SK-N-SH (cell line): ENCODE measurements at regions not wholly inside any gene's neighbourhood (a gene's known extent, or its start where the extent isn't known, plus 50 kb on each side); places are given as distances from the start of the nearest gene placed in this dataset.
"Not testable (repeated sequence)": the region's sequence is repeated elsewhere in the genome, so short reads cannot be mapped to it uniquely, and the experiment has no call there.

Experiments used
- CTCF ChIA-PET: fragments of 300-600, 350-600 bp; formaldehyde crosslinking; extraction: SDS; loops from one replicate; lab custom pipeline; 2021; lab: Yijun Ruan, JAX
- POLR2A ChIA-PET: fragments of 350-600 bp; sonication (Branson Sonifier 250); formaldehyde crosslinking; extraction: SDS; loops from one replicate; lab custom pipeline; 2020; ENCODE audit warnings: antibody characterized with exemption, inconsistent platforms; lab: Yijun Ruan, JAX
- DNase-seq: peaks from one replicate; pipeline ENCODE4 v3.0.0; 2012
- H2AFZ ChIP-seq: fragments of 200-600 bp; sonication (generic); 2 replicates; pipeline ENCODE4 v1.8.1; 2016; ENCODE audit warnings: antibody characterized with exemption, mild to moderate bottlenecking, low read depth
- H3F3A ChIP-seq: fragments of 200-600 bp; sonication (generic); replicated peaks from 2 replicates; pipeline ENCODE3; 2016; ENCODE audit warnings: antibody characterized with exemption, mild to moderate bottlenecking; ENCODE audit not compliant: insufficient read depth
- H3K27ac ChIP-seq, 2 experiments: fragments of 200-500 bp in 1 of 2; fragments of 200-600 bp in 1 of 2; sonication (Bioruptor generic) in 1 of 2; sonication (generic), shearing (Covaris generic) in 1 of 2; 2 replicates each; pipeline versions ENCODE4 v1.5.1 to v1.6.1; 2014 to 2016; ENCODE audit warnings: low read depth in 2 of 2, inconsistent platforms in 1 of 2, low read length in 1 of 2, mild to moderate bottlenecking in 1 of 2, mixed read lengths in 1 of 2
- H3K27me3 ChIP-seq: fragments of 200-600 bp; sonication (generic), shearing (Covaris generic); 2 replicates; pipeline ENCODE4 v1.6.1; 2016; ENCODE audit warnings: mixed run types; ENCODE audit not compliant: insufficient read depth
- H3K36me3 ChIP-seq, 2 experiments: fragments of 200-500 bp in 1 of 2; fragments of 200-600 bp in 1 of 2; sonication (Bioruptor generic) in 1 of 2; sonication (generic) in 1 of 2; replicated peaks in 1 of 2; 2 replicates each; pipeline versions ENCODE3 to v1.5.1; 2014 to 2016; ENCODE audit warnings: low read length in 1 of 2, mild to moderate bottlenecking in 1 of 2; ENCODE audit not compliant: insufficient read depth in 2 of 2, control insufficient read depth in 1 of 2
- H3K4me1 ChIP-seq, 2 experiments: fragments of 200-500 bp in 1 of 2; fragments of 200-600 bp in 1 of 2; sonication (Bioruptor generic) in 1 of 2; sonication (generic), shearing (Covaris generic) in 1 of 2; 2 replicates each; pipeline versions ENCODE4 v1.5.1 to v1.6.1; 2014 to 2016; ENCODE audit warnings: low read depth in 1 of 2, low read length in 1 of 2, mixed run types in 1 of 2; ENCODE audit not compliant: insufficient read depth in 2 of 2, control insufficient read depth in 1 of 2
- H3K4me2 ChIP-seq: fragments of 200-600 bp; sonication (generic), shearing (Covaris generic); 2 replicates; pipeline ENCODE4 v1.6.1; 2017; ENCODE audit warnings: mixed run types
- H3K4me3 ChIP-seq, 2 experiments: fragments of 200-500 bp in 1 of 2; fragments of 200-600 bp in 1 of 2; sonication (Bioruptor generic) in 1 of 2; sonication (generic), shearing (Covaris generic) in 1 of 2; 2 replicates each; pipeline versions ENCODE4 v1.5.1 to v1.8.1; 2014 to 2016; ENCODE audit warnings: low read depth in 2 of 2, inconsistent platforms in 1 of 2, low read length in 1 of 2, mild to moderate bottlenecking in 1 of 2, mixed read lengths in 1 of 2, moderate library complexity in 1 of 2
- H3K79me2 ChIP-seq: fragments of 200-600 bp; sonication (generic); 2 replicates; pipeline ENCODE4 v1.8.1; 2017; ENCODE audit warnings: mild to moderate bottlenecking; ENCODE audit not compliant: insufficient read depth
- H3K9ac ChIP-seq: fragments of 200-600 bp; sonication (generic); 2 replicates; pipeline ENCODE4 v1.6.1; 2017; ENCODE audit warnings: mixed run types
- H3K9me2 ChIP-seq: fragments of 200-600 bp; sonication (generic); 2 replicates; pipeline ENCODE4 v1.6.1; 2017; ENCODE audit warnings: mixed run types
- H3K9me3 ChIP-seq: fragments of 200-600 bp; sonication (generic); 2 replicates; pipeline ENCODE4 v1.6.1; 2017; ENCODE audit warnings: mixed run types, mild to moderate bottlenecking, moderate library complexity
- H4K20me1 ChIP-seq: fragments of 200-600 bp; sonication (generic); 2 replicates; pipeline ENCODE4 v1.6.1; 2017; ENCODE audit warnings: mild to moderate bottlenecking, mixed run types; ENCODE audit not compliant: insufficient read depth
- CTCF ChIP-seq: fragments of 200-600 bp; sonication (generic); IDR thresholded peaks from 2 replicates; pipeline ENCODE4 v1.6.1; 2017; ENCODE audit warnings: antibody characterized with exemption, mild to moderate bottlenecking, moderate library complexity
- EZH2phosphoT487 ChIP-seq: fragments of 200-600 bp; sonication (generic); IDR thresholded peaks from 2 replicates; pipeline ENCODE4 v1.6.1; 2017; ENCODE audit warnings: low read depth, mixed run types, mild to moderate bottlenecking, antibody characterized with exemption, moderate library complexity, borderline replicate concordance
- GABPA ChIP-seq: IDR thresholded peaks from 2 replicates; pipeline ENCODE4 v1.4.0; 2012; ENCODE audit warnings: low read depth, mild to moderate bottlenecking
- IRF3 ChIP-seq: fragments of 150-350 bp; IDR thresholded peaks from 2 replicates; pipeline ENCODE4 v1.6.1; 2016; ENCODE audit warnings: mild to moderate bottlenecking, low read depth, low read length
- MAX ChIP-seq: IDR thresholded peaks from 2 replicates; pipeline ENCODE4 v1.4.0; 2012; ENCODE audit warnings: low read depth
- MEF2A ChIP-seq: IDR thresholded peaks from 2 replicates; pipeline ENCODE4 v1.4.0; 2012; ENCODE audit warnings: low read depth, borderline replicate concordance
- RCOR1 ChIP-seq: fragments of 150-350 bp; IDR thresholded peaks from 2 replicates; pipeline ENCODE4 v1.6.1; 2017; ENCODE audit warnings: antibody characterized with exemption, low read length
- RFX5 ChIP-seq: IDR thresholded peaks from 2 replicates; pipeline ENCODE4 v1.6.1; 2012; ENCODE audit warnings: mild to moderate bottlenecking, improper control_type of control experiment, low read length
- TAF1 ChIP-seq: IDR thresholded peaks from 2 replicates; pipeline ENCODE4 v1.6.1; 2012; ENCODE audit warnings: low read depth, mild to moderate bottlenecking, low read length, moderate library complexity, borderline replicate concordance
- WGBS: methylation state at CpG from one replicate; pipeline ENCODE4 v1.1.6; 2017; ENCODE audit warnings: low lambda C conversion rate; 5-methylcytosine and 5-hydroxymethylcytosine counted together

GRCh38 chr5:89053547-89053946 is 170.6 kb upstream of the MEF2C start (continued):
- TF ChIP-seq IRF3 (no peak), CTCF (no peak), RFX5 (no peak), GABPA (no peak), EZH2phosphoT487 (no peak), RCOR1 (no peak)

- H3K79me2 ChIP-seq, H3K27me3 ChIP-seq, H3K9me2 ChIP-seq, CTCF ChIA-PET, H3F3A ChIP-seq, H3K9me3 ChIP-seq, H3K4me2 ChIP-seq, H4K20me1 ChIP-seq, DNase-seq, H3K9ac ChIP-seq, H3K4me1 ChIP-seq, POLR2A ChIA-PET, H3K27ac ChIP-seq, H3K36me3 ChIP-seq, H2AFZ ChIP-seq, H3K4me3 ChIP-seq: not testable (repeated sequence)
- WGBS, result 52% methylated on average over 5 of the region's 5 CpGs
These were observed 167.1 kb upstream of the MEF2C start for GRCh38 chr5:89050062-89050461.

GRCh38 chr5:89047571-89047970 is 164.6 kb upstream of the MEF2C start:
- Histone ChIP-seq H3K79me2 (no peaks in the 10 kb centered on the region), H3K4me3 (no peak overlapping the region), H2AFZ (no peak overlapping the region), H3K9me2 (no peaks in the 10 kb centered on the region), H3K9ac (no peak overlapping the region), H3K4me2 (no peak overlapping the region), H3F3A (no peaks in the 10 kb centered on the region), H3K27me3 (no peaks in the 10 kb centered on the region), H3K9me3 (no peaks in the 10 kb centered on the region), H3K27ac (no peak overlapping the region), H4K20me1 (no peaks in the 10 kb centered on the region), H3K36me3 (no peaks in the 10 kb centered on the region), H3K4me1 (no peaks in the 10 kb centered on the region)
- 30% methylated on average over 1 of the region's 1 CpG for WGBS
- no peak for DNase-seq
- ChIA-PET POLR2A (no interaction called here), CTCF (interaction anchor here (0.6 kb wide), 1 partner anchor 100 kb away, joined by 3 read pairs; no protein-coding TSS in a partner anchor)
- TF ChIP-seq TAF1 (no peak), MAX (no peak), MEF2A (no peak)
